PC-9 (cell line): ENCODE measurements at regions not wholly inside any gene's neighbourhood (a gene's known extent, or its start where the extent isn't known, plus 50 kb on each side); places are given as distances from the start of the nearest gene placed in this dataset.

Experiments
- EZH2 ChIP-seq: fragments of 200-600 bp; sonication (generic); IDR thresholded peaks from 2 replicates; pipeline ENCODE4 v1.8.0; 2017; ENCODE audit warnings: antibody characterized with exemption, low read depth
- TF ChIP-seq, protein P1 (sequence below): fragments of 200-600 bp; sonication (generic); conservative IDR thresholded peaks from 2 replicates; pipeline ENCODE4 v1.6.1; 2017; ENCODE audit warnings: mixed run types, antibody characterized with exemption, mild to moderate bottlenecking, moderate library complexity

GRCh38 chr18:24613896-24614640, 153.6 kb downstream of the HRH4 start:
- TF ChIP-seq, protein P1, sequence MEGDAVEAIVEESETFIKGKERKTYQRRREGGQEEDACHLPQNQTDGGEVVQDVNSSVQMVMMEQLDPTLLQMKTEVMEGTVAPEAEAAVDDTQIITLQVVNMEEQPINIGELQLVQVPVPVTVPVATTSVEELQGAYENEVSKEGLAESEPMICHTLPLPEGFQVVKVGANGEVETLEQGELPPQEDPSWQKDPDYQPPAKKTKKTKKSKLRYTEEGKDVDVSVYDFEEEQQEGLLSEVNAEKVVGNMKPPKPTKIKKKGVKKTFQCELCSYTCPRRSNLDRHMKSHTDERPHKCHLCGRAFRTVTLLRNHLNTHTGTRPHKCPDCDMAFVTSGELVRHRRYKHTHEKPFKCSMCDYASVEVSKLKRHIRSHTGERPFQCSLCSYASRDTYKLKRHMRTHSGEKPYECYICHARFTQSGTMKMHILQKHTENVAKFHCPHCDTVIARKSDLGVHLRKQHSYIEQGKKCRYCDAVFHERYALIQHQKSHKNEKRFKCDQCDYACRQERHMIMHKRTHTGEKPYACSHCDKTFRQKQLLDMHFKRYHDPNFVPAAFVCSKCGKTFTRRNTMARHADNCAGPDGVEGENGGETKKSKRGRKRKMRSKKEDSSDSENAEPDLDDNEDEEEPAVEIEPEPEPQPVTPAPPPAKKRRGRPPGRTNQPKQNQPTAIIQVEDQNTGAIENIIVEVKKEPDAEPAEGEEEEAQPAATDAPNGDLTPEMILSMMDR = no peak
- no peak for TF ChIP-seq EZH2
